PC-9 (cell line): ENCODE measurements at regions not wholly inside any gene's neighbourhood (a gene's known extent, or its start where the extent isn't known, plus 50 kb on each side); places are given as distances from the start of the nearest gene placed in this dataset.
"Not testable (repeated sequence)": the region's sequence is repeated elsewhere in the genome, so short reads cannot be mapped to it uniquely, and the experiment has no call there.

Experiments used
- EZH2 ChIP-seq: fragments of 200-600 bp; sonication (generic); IDR thresholded peaks from 2 replicates; pipeline ENCODE4 v1.8.0; 2017; ENCODE audit warnings: antibody characterized with exemption, low read depth
- TF ChIP-seq, protein P1 (sequence below): fragments of 200-600 bp; sonication (generic); conservative IDR thresholded peaks from 2 replicates; pipeline ENCODE4 v1.6.1; 2017; ENCODE audit warnings: mixed run types, antibody characterized with exemption, mild to moderate bottlenecking, moderate library complexity

DNA sequence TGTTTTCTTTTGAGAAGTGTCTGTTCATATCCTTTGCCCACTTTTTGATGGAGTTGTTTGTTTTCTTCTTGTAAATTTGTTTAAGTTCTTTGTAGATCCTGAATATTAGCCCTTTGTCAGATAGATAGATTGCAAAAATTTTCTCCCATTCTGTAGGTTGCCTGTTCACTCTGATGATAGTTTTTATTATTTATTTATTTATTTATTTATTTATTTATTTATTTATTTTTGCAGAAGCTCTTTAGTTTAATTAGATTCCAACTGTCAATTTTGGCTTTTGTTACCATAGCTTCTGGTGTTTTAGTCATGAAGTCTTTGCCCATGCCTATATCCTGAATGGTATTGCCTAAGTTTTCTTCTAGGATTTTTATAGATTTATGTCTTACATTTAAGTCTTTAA is 115.9 kb downstream of the MAGEE1 start:
- TF ChIP-seq, protein P1, sequence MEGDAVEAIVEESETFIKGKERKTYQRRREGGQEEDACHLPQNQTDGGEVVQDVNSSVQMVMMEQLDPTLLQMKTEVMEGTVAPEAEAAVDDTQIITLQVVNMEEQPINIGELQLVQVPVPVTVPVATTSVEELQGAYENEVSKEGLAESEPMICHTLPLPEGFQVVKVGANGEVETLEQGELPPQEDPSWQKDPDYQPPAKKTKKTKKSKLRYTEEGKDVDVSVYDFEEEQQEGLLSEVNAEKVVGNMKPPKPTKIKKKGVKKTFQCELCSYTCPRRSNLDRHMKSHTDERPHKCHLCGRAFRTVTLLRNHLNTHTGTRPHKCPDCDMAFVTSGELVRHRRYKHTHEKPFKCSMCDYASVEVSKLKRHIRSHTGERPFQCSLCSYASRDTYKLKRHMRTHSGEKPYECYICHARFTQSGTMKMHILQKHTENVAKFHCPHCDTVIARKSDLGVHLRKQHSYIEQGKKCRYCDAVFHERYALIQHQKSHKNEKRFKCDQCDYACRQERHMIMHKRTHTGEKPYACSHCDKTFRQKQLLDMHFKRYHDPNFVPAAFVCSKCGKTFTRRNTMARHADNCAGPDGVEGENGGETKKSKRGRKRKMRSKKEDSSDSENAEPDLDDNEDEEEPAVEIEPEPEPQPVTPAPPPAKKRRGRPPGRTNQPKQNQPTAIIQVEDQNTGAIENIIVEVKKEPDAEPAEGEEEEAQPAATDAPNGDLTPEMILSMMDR = not testable (repeated sequence)
- not testable (repeated sequence) for TF ChIP-seq EZH2
